GM21447 (cell line): ENCODE measurements at regions not wholly inside any gene's neighbourhood (a gene's known extent, or its start where the extent isn't known, plus 50 kb on each side); places are given as distances from the start of the nearest gene placed in this dataset.

Source experiments
- ATAC-seq: cut with Tn5 transposase; IDR thresholded peaks from one replicate; pipeline ENCODE4 v1.9.1; 2021; ENCODE audit not compliant: unreplicated experiment

DNA sequence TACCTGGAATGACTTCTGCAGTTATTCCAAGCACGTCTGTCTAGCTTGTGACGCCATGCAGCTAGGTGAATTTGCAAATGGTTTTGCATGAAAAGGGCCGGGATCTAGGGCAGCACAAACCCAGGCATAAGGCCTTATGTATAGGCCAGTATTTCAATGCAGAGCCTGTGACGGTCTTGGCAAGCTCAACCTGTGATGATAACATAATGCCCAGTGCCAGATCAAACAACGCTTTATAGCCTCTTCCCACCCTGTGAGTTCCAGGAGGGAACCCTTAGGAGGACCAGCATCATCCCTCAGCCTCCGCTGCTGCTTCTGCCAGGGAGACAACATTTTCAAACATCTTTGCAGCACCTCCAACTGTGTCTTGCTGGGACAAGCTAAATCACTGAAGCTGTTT lies 390.7 kb downstream of the INHBA start:
- no peak for ATAC-seq

GRCh38 chr7:41311301-41311700 lies 391.6 kb downstream of the INHBA start:
- ATAC-seq = no peak

- no peak for ATAC-seq
These were observed 396.4 kb downstream of the INHBA start for GRCh38 chr7:41306486-41306885.

- ATAC-seq = no peak
These were observed 397.9 kb downstream of the INHBA start for GRCh38 chr7:41305001-41305400.

DNA sequence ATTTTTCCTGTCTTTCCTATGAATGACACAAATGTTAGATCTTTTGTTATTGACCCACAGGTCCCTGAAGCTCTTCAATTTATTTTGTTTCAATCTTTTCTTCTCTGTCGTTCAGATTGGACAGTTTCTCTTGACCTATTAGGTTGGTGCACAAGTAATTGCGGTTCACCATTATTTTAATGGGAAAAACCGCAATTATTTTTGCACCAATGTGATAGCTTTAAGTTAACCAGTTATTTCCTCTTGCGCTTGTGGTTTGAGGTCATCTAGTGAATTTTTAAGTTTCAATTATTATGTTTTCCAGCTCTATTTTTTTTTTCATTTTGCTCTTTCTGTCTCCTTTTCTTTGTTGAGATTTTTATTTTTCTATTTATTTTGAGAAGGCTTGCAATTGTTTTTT lies 399.2 kb downstream of the INHBA start:
- ATAC-seq = no peak

DNA sequence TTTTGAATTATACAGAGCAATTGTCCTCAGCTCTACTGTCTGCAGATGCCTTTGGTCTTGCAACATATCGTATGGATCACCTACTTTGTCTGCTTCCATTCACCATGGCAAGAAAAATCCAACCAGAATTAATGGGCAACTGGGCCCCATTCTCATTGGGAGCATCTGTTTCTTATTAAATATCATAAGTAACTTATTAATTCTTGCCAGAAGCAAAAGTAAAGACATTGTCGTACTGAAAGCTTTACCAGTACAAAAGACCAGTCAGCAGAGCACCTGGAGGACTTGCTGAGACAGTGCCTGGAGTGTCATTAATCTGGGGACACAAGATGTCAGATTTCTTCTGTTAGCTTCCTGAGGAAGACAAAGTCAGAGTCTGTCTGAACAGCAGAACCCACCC lies 404.5 kb downstream of the INHBA start:
- no peak for ATAC-seq

- no peak for ATAC-seq
These were observed 405.7 kb downstream of the INHBA start for GRCh38 chr7:41297166-41297565.

GRCh38 chr7:41295455-41295815 lies 407.5 kb downstream of the INHBA start:
- no peak for ATAC-seq

GRCh38 chr7:41294556-41295454 lies 408.1 kb downstream of the INHBA start:
- no peak for ATAC-seq

DNA sequence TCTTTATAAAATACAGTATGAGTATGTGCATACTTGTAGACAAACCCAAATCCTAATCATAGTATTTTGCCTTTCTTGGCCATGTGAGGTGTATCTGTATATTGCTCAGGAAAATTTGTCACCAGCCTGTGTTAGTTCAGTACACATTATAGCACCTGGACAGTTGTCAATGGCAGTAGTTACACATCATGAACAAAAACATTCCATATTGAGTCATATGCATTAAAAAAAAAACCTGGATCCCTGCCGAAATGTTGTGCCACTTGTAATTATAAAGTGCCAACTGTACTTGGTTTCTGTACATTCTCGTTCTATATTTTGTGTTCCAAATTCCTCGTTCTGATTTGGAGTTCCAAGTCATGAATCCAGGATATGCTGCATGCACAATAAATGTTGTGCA lies 410.4 kb downstream of the INHBA start:
- ATAC-seq = no peak

- ATAC-seq = no peak
These were observed 415.1 kb downstream of the INHBA start for GRCh38 chr7:41287559-41288335.

- ATAC-seq = no peak
These were observed 422.4 kb downstream of the INHBA start for GRCh38 chr7:41280491-41280890.

GRCh38 chr7:41277561-41277960 lies 425.3 kb downstream of the INHBA start:
- no peak for ATAC-seq

- no peak for ATAC-seq
These were observed 427.6 kb downstream of the INHBA start for GRCh38 chr7:41275255-41275654.

DNA sequence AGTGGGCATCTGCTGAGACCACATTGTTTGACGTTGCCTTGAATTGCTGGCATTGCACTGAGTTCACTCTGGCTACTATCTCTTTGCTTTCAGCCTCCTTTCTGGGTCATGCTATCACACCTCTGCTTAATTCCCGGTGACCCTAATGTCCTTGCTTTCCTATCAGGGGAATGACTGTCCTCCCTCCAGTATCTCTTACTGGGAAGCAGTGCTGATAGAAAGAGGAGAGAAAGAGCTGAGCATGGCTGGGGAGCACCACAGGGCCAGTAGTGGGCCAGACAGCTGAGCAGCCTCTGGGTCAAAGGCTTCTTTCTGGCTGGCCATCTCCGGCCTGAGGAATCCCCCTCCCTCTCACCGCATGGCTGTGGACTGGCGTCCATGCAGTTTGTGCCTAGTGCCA lies 428.7 kb downstream of the INHBA start:
- no peak for ATAC-seq

GRCh38 chr7:41272664-41273063 lies 430.2 kb downstream of the INHBA start:
- ATAC-seq = no peak

DNA sequence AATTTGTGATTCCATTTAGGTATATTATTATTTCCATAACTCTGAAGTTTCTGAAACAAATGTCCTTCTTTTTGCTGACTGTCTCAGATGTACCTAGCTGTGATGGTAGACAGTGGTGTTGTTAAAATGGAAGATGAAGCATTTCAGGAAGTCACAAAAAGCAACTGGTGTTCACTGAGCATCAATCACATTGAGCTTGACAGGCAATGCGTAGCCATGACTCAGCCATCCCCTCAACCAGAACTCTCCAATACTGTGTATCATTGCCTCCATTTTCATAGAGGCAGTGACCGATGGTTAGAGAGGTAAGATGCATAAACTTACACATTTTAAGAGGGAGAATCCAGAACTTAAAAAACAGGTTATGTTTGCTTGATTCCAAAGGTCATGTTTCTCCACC lies 434.0 kb downstream of the INHBA start:
- no peak for ATAC-seq

GRCh38 chr7:41261080-41261479 lies 441.8 kb downstream of the INHBA start:
- ATAC-seq = no peak

GRCh38 chr7:41257660-41258059 lies 445.2 kb downstream of the INHBA start:
- ATAC-seq = no peak

- no peak for ATAC-seq
These were observed 446.5 kb downstream of the INHBA start for GRCh38 chr7:41256186-41256945.

- ATAC-seq = no peak
These were observed 447.2 kb downstream of the INHBA start for GRCh38 chr7:41255716-41256115.

- no peak for ATAC-seq
These were observed 447.8 kb downstream of the INHBA start for GRCh38 chr7:41255113-41255512.
